GM18520 (cell line): ENCODE measurements at regions not wholly inside any gene's neighbourhood (a gene's known extent, or its start where the extent isn't known, plus 50 kb on each side); places are given as distances from the start of the nearest gene placed in this dataset.

Experiments used
- ATAC-seq: cut with Tn5 transposase; IDR thresholded peaks from one replicate; pipeline ENCODE4 v1.9.1; 2021; ENCODE audit not compliant: unreplicated experiment

GRCh38 chr4:125140966-125141495 is 173.7 kb upstream of the FAT4 start:
- no peak for ATAC-seq

GRCh38 chr4:125135652-125136051 is 179.1 kb upstream of the FAT4 start:
- no peak for ATAC-seq

- no peak for ATAC-seq
These were observed 182.0 kb upstream of the FAT4 start for GRCh38 chr4:125132729-125133128.

- ATAC-seq: no peak
These were observed 182.7 kb upstream of the FAT4 start for GRCh38 chr4:125131891-125132680.

GRCh38 chr4:125125276-125125675 is 189.5 kb upstream of the FAT4 start:
- ATAC-seq: no peak

GRCh38 chr4:125123570-125124109 is 191.1 kb upstream of the FAT4 start:
- no peak for ATAC-seq

- ATAC-seq: no peak
These were observed 193.2 kb upstream of the FAT4 start for GRCh38 chr4:125121581-125121980.

- no peak for ATAC-seq
These were observed 198.3 kb upstream of the FAT4 start for GRCh38 chr4:125116431-125116830.

- ATAC-seq: no peak
These were observed 198.8 kb upstream of the FAT4 start for GRCh38 chr4:125115941-125116340.

- no peak for ATAC-seq
These were observed 199.3 kb upstream of the FAT4 start for GRCh38 chr4:125115476-125115875.

GRCh38 chr4:125112536-125112935 is 202.2 kb upstream of the FAT4 start:
- ATAC-seq: no peak

- no peak for ATAC-seq
These were observed 203.4 kb upstream of the FAT4 start for GRCh38 chr4:125111323-125111722.

- no peak for ATAC-seq
These were observed 209.2 kb upstream of the FAT4 start for GRCh38 chr4:125105561-125105960.

- ATAC-seq: no peak
These were observed 210.1 kb upstream of the FAT4 start for GRCh38 chr4:125104616-125105015.

- ATAC-seq: no peak
These were observed 213.0 kb upstream of the FAT4 start for GRCh38 chr4:125101719-125102118.

GRCh38 chr4:125097729-125098128 is 217.0 kb upstream of the FAT4 start:
- no peak for ATAC-seq

- ATAC-seq: no peak
These were observed 218.1 kb upstream of the FAT4 start for GRCh38 chr4:125096662-125097061.

- no peak for ATAC-seq
These were observed 223.2 kb upstream of the FAT4 start for GRCh38 chr4:125091541-125091940.

GRCh38 chr4:125091101-125091500 is 223.7 kb upstream of the FAT4 start:
- ATAC-seq: no peak

- no peak for ATAC-seq
These were observed 230.1 kb upstream of the FAT4 start for GRCh38 chr4:125084608-125085007.

GRCh38 chr4:125082729-125083417 is 231.9 kb upstream of the FAT4 start:
- no peak for ATAC-seq

GRCh38 chr4:125072269-125072668 is 242.5 kb upstream of the FAT4 start:
- ATAC-seq: no peak
